ENCODE measurements at regions not wholly inside any gene's neighbourhood (a gene's known extent, or its start where the extent isn't known, plus 50 kb on each side); places are given as distances from the start of the nearest gene placed in this dataset.

- H3K9ac ChIP-seq (ENCODE audit: low read depth, low read length): no peak overlapping the region
- H3K27ac ChIP-seq (ENCODE audit: low read depth, low read length): no peak overlapping the region
- no peaks in the 10 kb centered on the region for H3K9me3 ChIP-seq (ENCODE audit: insufficient read depth, low read depth, low read length)
- 91% methylated on average over 7 of the region's 7 CpGs for WGBS
- H3K36me3 ChIP-seq (ENCODE audit: insufficient read depth, low read length): no peaks in the 10 kb centered on the region
- H3K27me3 ChIP-seq (ENCODE audit: insufficient read depth, low read length): no peaks in the 10 kb centered on the region
- no peaks in the 10 kb centered on the region for H3K4me1 ChIP-seq (ENCODE audit: insufficient read depth, low read length)
- H3K4me3 ChIP-seq (ENCODE audit: low read length): no peak overlapping the region
Measured at GRCh38 chr1:25003457-25004190, 73.5 kb upstream of the RUNX3 start.

GRCh38 chr1:25003000-25003399, 72.9 kb upstream of the RUNX3 start:
- no peak overlapping the region for H3K4me3 ChIP-seq (ENCODE audit: low read length)
- no peak overlapping the region for H3K27ac ChIP-seq (ENCODE audit: low read depth, low read length)
- H3K9me3 ChIP-seq (ENCODE audit: insufficient read depth, low read depth, low read length): no peaks in the 10 kb centered on the region
- no peaks in the 10 kb centered on the region for H3K36me3 ChIP-seq (ENCODE audit: insufficient read depth, low read length)
- no peaks in the 10 kb centered on the region for H3K4me1 ChIP-seq (ENCODE audit: insufficient read depth, low read length)
- WGBS: 93% methylated on average over 7 of the region's 7 CpGs
- H3K9ac ChIP-seq (ENCODE audit: low read depth, low read length): no peak overlapping the region
- no peaks in the 10 kb centered on the region for H3K27me3 ChIP-seq (ENCODE audit: insufficient read depth, low read length)

- H3K4me3 ChIP-seq (ENCODE audit: low read length): no peak overlapping the region
- 80% methylated on average over 16 of the region's 17 CpGs for WGBS
- H3K36me3 ChIP-seq (ENCODE audit: insufficient read depth, low read length): no peaks in the 10 kb centered on the region
- no peaks in the 10 kb centered on the region for H3K4me1 ChIP-seq (ENCODE audit: insufficient read depth, low read length)
- no peaks in the 10 kb centered on the region for H3K9me3 ChIP-seq (ENCODE audit: insufficient read depth, low read depth, low read length)
- H3K27me3 ChIP-seq (ENCODE audit: insufficient read depth, low read length): no peaks in the 10 kb centered on the region
- H3K9ac ChIP-seq (ENCODE audit: low read depth, low read length): no peak overlapping the region
- H3K27ac ChIP-seq (ENCODE audit: low read depth, low read length): no peak overlapping the region
Measured at GRCh38 chr1:25001125-25001915, 71.2 kb upstream of the RUNX3 start.

- H3K27ac ChIP-seq (ENCODE audit: low read depth, low read length): no peak overlapping the region
- WGBS: 86% methylated on average over 4 of the region's 4 CpGs
Measured at GRCh38 chr1:24999906-25000305, 69.8 kb upstream of the RUNX3 start.

GRCh38 chr1:24999426-24999825, 69.3 kb upstream of the RUNX3 start:
- H3K9me3 ChIP-seq (ENCODE audit: insufficient read depth, low read depth, low read length): no peaks in the 10 kb centered on the region
- H3K4me3 ChIP-seq (ENCODE audit: low read length): no peak overlapping the region
- no peak overlapping the region for H3K27ac ChIP-seq (ENCODE audit: low read depth, low read length)
- no peaks in the 10 kb centered on the region for H3K36me3 ChIP-seq (ENCODE audit: insufficient read depth, low read length)
- 84% methylated on average over 10 of the region's 10 CpGs for WGBS
- H3K27me3 ChIP-seq (ENCODE audit: insufficient read depth, low read length): no peaks in the 10 kb centered on the region
- H3K9ac ChIP-seq (ENCODE audit: low read depth, low read length): no peak overlapping the region
- H3K4me1 ChIP-seq (ENCODE audit: insufficient read depth, low read length): no peaks in the 10 kb centered on the region

More at GRCh38 chr1:24999906-25000305, 69.8 kb upstream of the RUNX3 start:
- Histone ChIP-seq H3K27me3 (ENCODE audit: insufficient read depth, low read length) (no peaks in the 10 kb centered on the region), H3K9me3 (ENCODE audit: insufficient read depth, low read depth, low read length) (no peaks in the 10 kb centered on the region), H3K9ac (ENCODE audit: low read depth, low read length) (no peak overlapping the region), H3K36me3 (ENCODE audit: insufficient read depth, low read length) (no peaks in the 10 kb centered on the region), H3K4me1 (ENCODE audit: insufficient read depth, low read length) (no peaks in the 10 kb centered on the region), H3K4me3 (ENCODE audit: low read length) (no peak overlapping the region)

GRCh38 chr1:24998563-24999245, 68.6 kb upstream of the RUNX3 start:
- no peaks in the 10 kb centered on the region for H3K4me1 ChIP-seq (ENCODE audit: insufficient read depth, low read length)
- H3K4me3 ChIP-seq (ENCODE audit: low read length): no peak overlapping the region
- 91% methylated on average over 12 of the region's 12 CpGs for WGBS
- no peaks in the 10 kb centered on the region for H3K9me3 ChIP-seq (ENCODE audit: insufficient read depth, low read depth, low read length)
- H3K36me3 ChIP-seq (ENCODE audit: insufficient read depth, low read length): no peaks in the 10 kb centered on the region
- no peaks in the 10 kb centered on the region for H3K27me3 ChIP-seq (ENCODE audit: insufficient read depth, low read length)
- H3K9ac ChIP-seq (ENCODE audit: low read depth, low read length): no peak overlapping the region
- H3K27ac ChIP-seq (ENCODE audit: low read depth, low read length): no peak overlapping the region

GRCh38 chr1:24996983-24997893, 67.2 kb upstream of the RUNX3 start:
- no peaks in the 10 kb centered on the region for H3K36me3 ChIP-seq (ENCODE audit: insufficient read depth, low read length)
- H3K9ac ChIP-seq (ENCODE audit: low read depth, low read length): no peak overlapping the region
- H3K27me3 ChIP-seq (ENCODE audit: insufficient read depth, low read length): no peaks in the 10 kb centered on the region
- no peak overlapping the region for H3K27ac ChIP-seq (ENCODE audit: low read depth, low read length)
- no peaks in the 10 kb centered on the region for H3K9me3 ChIP-seq (ENCODE audit: insufficient read depth, low read depth, low read length)
- no peaks in the 10 kb centered on the region for H3K4me1 ChIP-seq (ENCODE audit: insufficient read depth, low read length)
- H3K4me3 ChIP-seq (ENCODE audit: low read length): no peak overlapping the region
- WGBS: 88% methylated on average over 14 of the region's 14 CpGs

GRCh38 chr1:24996456-24996855, 66.4 kb upstream of the RUNX3 start:
- Histone ChIP-seq H3K9ac (ENCODE audit: low read depth, low read length) (no peak overlapping the region), H3K27me3 (ENCODE audit: insufficient read depth, low read length) (no peaks in the 10 kb centered on the region), H3K4me1 (ENCODE audit: insufficient read depth, low read length) (no peaks in the 10 kb centered on the region), H3K4me3 (ENCODE audit: low read length) (no peak overlapping the region), H3K27ac (ENCODE audit: low read depth, low read length) (no peak overlapping the region), H3K36me3 (ENCODE audit: insufficient read depth, low read length) (no peaks in the 10 kb centered on the region), H3K9me3 (ENCODE audit: insufficient read depth, low read depth, low read length) (no peaks in the 10 kb centered on the region)
- WGBS: 73% methylated on average over 5 of the region's 5 CpGs

GRCh38 chr1:24995661-24996060, 65.6 kb upstream of the RUNX3 start:
- WGBS: 88% methylated on average over 3 of the region's 3 CpGs
- no peaks in the 10 kb centered on the region for H3K27me3 ChIP-seq (ENCODE audit: insufficient read depth, low read length)

GRCh38 chr1:24995140-24995539, 65.1 kb upstream of the RUNX3 start:
- no peak overlapping the region for H3K9ac ChIP-seq (ENCODE audit: low read depth, low read length)
- H3K9me3 ChIP-seq (ENCODE audit: insufficient read depth, low read depth, low read length): no peaks in the 10 kb centered on the region
- H3K27ac ChIP-seq (ENCODE audit: low read depth, low read length): no peak overlapping the region
- H3K4me1 ChIP-seq (ENCODE audit: insufficient read depth, low read length): no peaks in the 10 kb centered on the region
- no peaks in the 10 kb centered on the region for H3K27me3 ChIP-seq (ENCODE audit: insufficient read depth, low read length)
- no peak overlapping the region for H3K4me3 ChIP-seq (ENCODE audit: low read length)
- no peaks in the 10 kb centered on the region for H3K36me3 ChIP-seq (ENCODE audit: insufficient read depth, low read length)
- WGBS: 95% methylated on average over 6 of the region's 6 CpGs

More at GRCh38 chr1:24995661-24996060, 65.6 kb upstream of the RUNX3 start:
- no peaks in the 10 kb centered on the region for H3K36me3 ChIP-seq (ENCODE audit: insufficient read depth, low read length)
- no peak overlapping the region for H3K27ac ChIP-seq (ENCODE audit: low read depth, low read length)
- H3K9ac ChIP-seq (ENCODE audit: low read depth, low read length): no peak overlapping the region
- no peaks in the 10 kb centered on the region for H3K4me1 ChIP-seq (ENCODE audit: insufficient read depth, low read length)
- H3K9me3 ChIP-seq (ENCODE audit: insufficient read depth, low read depth, low read length): no peaks in the 10 kb centered on the region
- no peak overlapping the region for H3K4me3 ChIP-seq (ENCODE audit: low read length)
